ENCODE measurements at regions not wholly inside any gene's neighbourhood (a gene's known extent, or its start where the extent isn't known, plus 50 kb on each side); places are given as distances from the start of the nearest gene placed in this dataset.

- WGBS (ENCODE audit: insufficient coverage, insufficient replicate concordance, low lambda C conversion rate, missing lambda C conversion rate) = 52% methylated on average over 3 of the region's 3 CpGs
- no peak for DNase-seq (ENCODE audit: low read depth, low spot score)
- no peak for ATAC-seq
- intact Hi-C loops (cut with micrococcal nuclease; ENCODE audit: unreplicated experiment) = no loop called here
- ChIA-PET SMC1A (ENCODE audit: uncharacterized antibody, unreplicated experiment) (interaction anchor here (0.5 to 1.2 kb wide), 4 partner anchors 9 to 114 kb away, joined by 3 to 5 read pairs (median 3); no protein-coding TSS in a partner anchor), RAD21 (ENCODE audit: unreplicated experiment) (no interaction called here), POLR2A (no interaction called here), CTCF (interaction anchor here (1.0 kb wide), 1 partner anchor 30 kb away, joined by 4 read pairs; no protein-coding TSS in a partner anchor)
- no peaks in the 10 kb centered on the region for H3K36me3 ChIP-seq (ENCODE audit: control insufficient read depth in 2 of 2, insufficient read depth in 2 of 2, low read length in 1 of 2)
- H3K27ac ChIP-seq (ENCODE audit: control insufficient read depth, insufficient read depth) = no peak overlapping the region
- no peak overlapping the region for H3K9ac ChIP-seq (ENCODE audit: control insufficient read depth, insufficient read depth, low read length)
- in situ Hi-C loops (cut with MboI) = no loop called here
- H4K20me1 ChIP-seq (ENCODE audit: control insufficient read depth, insufficient read depth) = no peaks in the 10 kb centered on the region
- no peaks in the 10 kb centered on the region for H3K9me3 ChIP-seq (replicated peaks; ENCODE audit: control insufficient read depth, insufficient read depth, low read length)
- no peak overlapping the region for H3K4me2 ChIP-seq (ENCODE audit: control insufficient read depth, insufficient read depth)
- no peaks in the 10 kb centered on the region for H3K27me3 ChIP-seq (replicated peaks in 1 of 2; ENCODE audit: control insufficient read depth in 2 of 2, insufficient read depth in 2 of 2, low read length in 1 of 2)
- H3K79me2 ChIP-seq (ENCODE audit: control insufficient read depth, insufficient read depth, low read length) = no peaks in the 10 kb centered on the region
- no peak for FAIRE-seq
- BruUV-seq (replicated peaks) = no TSS peak
- TF ChIP-seq IRF5 (IDR thresholded peaks at IDR 0.05; ENCODE audit: borderline replicate concordance) = no peak
- TF ChIP-seq USF1 (IDR thresholded peaks at IDR 0.05; ENCODE audit: borderline replicate concordance, extremely low read length, insufficient read depth, low read depth, low read length) = no peak
- H3K4me3 ChIP-seq = no peak overlapping the region
- H3K4me1 ChIP-seq (ENCODE audit: control insufficient read depth, insufficient read depth, low read length) = no peaks in the 10 kb centered on the region
- no peak overlapping the region for H2AFZ ChIP-seq (ENCODE audit: control insufficient read depth, low read depth, low read length)
Measured at GRCh38 chr5:102651466-102651865, 103.6 kb upstream of the PAM start.

- H3K9ac ChIP-seq (ENCODE audit: control insufficient read depth, insufficient read depth, low read length) = no peak overlapping the region
- ChIA-PET RAD21 (ENCODE audit: unreplicated experiment) (no interaction called here), SMC1A (ENCODE audit: uncharacterized antibody, unreplicated experiment) (no interaction called here), CTCF (interaction anchor here (0.6 to 0.7 kb wide), 2 partner anchors 26 to 509 kb away, joined by 3 read pairs; no protein-coding TSS in a partner anchor), POLR2A (interaction anchor here (0.7 kb wide), 1 partner anchor 1728 kb away, joined by 3 read pairs; no protein-coding TSS in a partner anchor)
- no peaks in the 10 kb centered on the region for H3K36me3 ChIP-seq (ENCODE audit: control insufficient read depth in 2 of 2, insufficient read depth in 2 of 2, low read length in 1 of 2)
- no peak for ATAC-seq
- no peak overlapping the region for H2AFZ ChIP-seq (ENCODE audit: control insufficient read depth, low read depth, low read length)
- in situ Hi-C loops (cut with MboI) = no loop called here
- intact Hi-C loops (cut with micrococcal nuclease; ENCODE audit: unreplicated experiment) = no loop called here
- H3K9me3 ChIP-seq (replicated peaks; ENCODE audit: control insufficient read depth, insufficient read depth, low read length) = no peaks in the 10 kb centered on the region
- H3K79me2 ChIP-seq (ENCODE audit: control insufficient read depth, insufficient read depth, low read length) = no peaks in the 10 kb centered on the region
- BruUV-seq (replicated peaks) = no TSS peak
- 0% methylated on average over 1 of the region's 1 CpG for WGBS (ENCODE audit: insufficient coverage, insufficient replicate concordance, low lambda C conversion rate, missing lambda C conversion rate)
- H3K4me1 ChIP-seq (ENCODE audit: control insufficient read depth, insufficient read depth, low read length) = no peaks in the 10 kb centered on the region
- DNase-seq (ENCODE audit: low read depth, low spot score) = no peak
- no peak overlapping the region for H3K4me2 ChIP-seq (ENCODE audit: control insufficient read depth, insufficient read depth)
- H3K27me3 ChIP-seq (replicated peaks in 1 of 2; ENCODE audit: control insufficient read depth in 2 of 2, insufficient read depth in 2 of 2, low read length in 1 of 2) = no peaks in the 10 kb centered on the region; a peak in 1 of 4 replicates
- no peaks in the 10 kb centered on the region for H4K20me1 ChIP-seq (ENCODE audit: control insufficient read depth, insufficient read depth)
- H3K27ac ChIP-seq (ENCODE audit: control insufficient read depth, insufficient read depth) = no peak overlapping the region
- no peak for FAIRE-seq
- H3K4me3 ChIP-seq = no peak overlapping the region
- no peak for TF ChIP-seq BCLAF1 (IDR thresholded peaks at IDR 0.05)
- TF ChIP-seq CHD4 (IDR thresholded peaks at IDR 0.05) = no peak
- TF ChIP-seq EZH2 (IDR thresholded peaks at IDR 0.05; ENCODE audit: borderline replicate concordance, control insufficient read depth, low read depth, low read length) = no peak
- no peak for TF ChIP-seq STAT3 (IDR thresholded peaks at IDR 0.05; ENCODE audit: low read depth, low read length)
- TF ChIP-seq ZSCAN29 (IDR thresholded peaks at IDR 0.05) = no peak
Measured at GRCh38 chr5:102654559-102655349, 100.4 kb upstream of the PAM start.

Measured in GM12878 (cell line).